AG09319 (cell line): ENCODE measurements at regions not wholly inside any gene's neighbourhood (a gene's known extent, or its start where the extent isn't known, plus 50 kb on each side); places are given as distances from the start of the nearest gene placed in this dataset.

Experiments
- DNase-seq: peaks from one replicate; pipeline ENCODE4 v3.0.0-alpha.2; 2010; ENCODE audit warnings: low read depth; ENCODE audit errors: extremely low read depth
- TF ChIP-seq, protein P1 (sequence below): IDR thresholded peaks from 2 replicates; pipeline ENCODE4 v1.5.1; 2011; ENCODE audit warnings: low read depth, mild to moderate bottlenecking, inconsistent platforms, low read length, moderate library complexity

DNA sequence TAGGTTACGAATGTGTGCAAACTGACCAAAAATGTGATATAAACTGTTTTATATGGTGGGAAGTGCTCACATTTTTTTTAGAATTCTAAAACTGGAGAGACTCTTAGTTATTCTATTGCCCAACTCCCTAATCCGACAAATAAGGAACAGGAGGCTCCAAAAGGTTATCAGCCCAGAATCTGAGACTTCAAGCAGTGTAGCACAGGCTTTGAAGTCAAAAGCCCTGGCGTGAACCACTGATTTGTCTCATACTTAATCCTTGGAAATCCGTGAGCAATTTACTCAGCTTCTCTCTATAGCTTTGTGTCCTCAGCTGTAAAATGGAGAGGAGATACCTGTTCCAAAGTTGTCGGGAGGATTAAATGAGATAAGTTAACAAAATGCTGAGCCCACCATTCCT, 368.8 kb upstream of the SASH1 start:
- TF ChIP-seq, protein P1, sequence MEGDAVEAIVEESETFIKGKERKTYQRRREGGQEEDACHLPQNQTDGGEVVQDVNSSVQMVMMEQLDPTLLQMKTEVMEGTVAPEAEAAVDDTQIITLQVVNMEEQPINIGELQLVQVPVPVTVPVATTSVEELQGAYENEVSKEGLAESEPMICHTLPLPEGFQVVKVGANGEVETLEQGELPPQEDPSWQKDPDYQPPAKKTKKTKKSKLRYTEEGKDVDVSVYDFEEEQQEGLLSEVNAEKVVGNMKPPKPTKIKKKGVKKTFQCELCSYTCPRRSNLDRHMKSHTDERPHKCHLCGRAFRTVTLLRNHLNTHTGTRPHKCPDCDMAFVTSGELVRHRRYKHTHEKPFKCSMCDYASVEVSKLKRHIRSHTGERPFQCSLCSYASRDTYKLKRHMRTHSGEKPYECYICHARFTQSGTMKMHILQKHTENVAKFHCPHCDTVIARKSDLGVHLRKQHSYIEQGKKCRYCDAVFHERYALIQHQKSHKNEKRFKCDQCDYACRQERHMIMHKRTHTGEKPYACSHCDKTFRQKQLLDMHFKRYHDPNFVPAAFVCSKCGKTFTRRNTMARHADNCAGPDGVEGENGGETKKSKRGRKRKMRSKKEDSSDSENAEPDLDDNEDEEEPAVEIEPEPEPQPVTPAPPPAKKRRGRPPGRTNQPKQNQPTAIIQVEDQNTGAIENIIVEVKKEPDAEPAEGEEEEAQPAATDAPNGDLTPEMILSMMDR: no peak
- DNase-seq: no peak

- DNase-seq: no peak
- TF ChIP-seq, protein P1: no peak
Observed at GRCh38 chr6:147974376-147974775, 368.3 kb upstream of the SASH1 start.

DNA sequence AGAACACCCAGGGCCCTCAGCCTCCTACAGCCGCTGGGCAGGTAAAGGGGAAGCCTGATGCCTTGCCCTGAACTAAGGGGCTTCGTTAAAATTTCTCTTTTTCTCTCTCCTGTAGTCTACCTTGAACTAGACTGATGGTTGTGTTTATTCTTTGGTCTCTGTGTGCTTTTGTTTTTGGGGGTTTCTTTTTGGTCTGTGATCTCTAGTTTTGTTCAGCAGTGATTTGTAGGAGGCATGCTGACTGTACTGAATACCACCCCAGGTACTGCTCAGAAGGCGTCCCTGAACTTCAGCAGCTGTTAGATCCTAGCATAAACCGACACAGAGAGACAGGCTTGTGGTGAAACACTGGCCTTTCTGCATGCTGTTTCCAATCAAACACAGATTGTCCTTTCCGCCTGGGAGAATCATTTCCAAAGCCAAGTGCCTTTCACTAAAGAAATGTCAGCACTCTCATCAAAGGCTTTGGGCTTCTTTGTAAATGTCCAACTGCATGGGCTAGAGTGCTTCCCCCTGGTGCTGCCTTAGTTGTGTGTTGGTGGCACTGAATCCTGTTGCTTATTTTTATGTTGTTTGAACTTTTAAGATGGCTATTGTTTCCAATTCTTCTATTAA, 364.7 kb upstream of the SASH1 start:
- DNase-seq: no peak
- TF ChIP-seq, protein P1: no peak

- TF ChIP-seq, protein P1: no peak
- DNase-seq: no peak
Observed at GRCh38 chr6:147979966-147980365, 362.7 kb upstream of the SASH1 start.

- TF ChIP-seq, protein P1: no peak
- no peak for DNase-seq
Observed at GRCh38 chr6:147983581-147984366, 358.9 kb upstream of the SASH1 start.

DNA sequence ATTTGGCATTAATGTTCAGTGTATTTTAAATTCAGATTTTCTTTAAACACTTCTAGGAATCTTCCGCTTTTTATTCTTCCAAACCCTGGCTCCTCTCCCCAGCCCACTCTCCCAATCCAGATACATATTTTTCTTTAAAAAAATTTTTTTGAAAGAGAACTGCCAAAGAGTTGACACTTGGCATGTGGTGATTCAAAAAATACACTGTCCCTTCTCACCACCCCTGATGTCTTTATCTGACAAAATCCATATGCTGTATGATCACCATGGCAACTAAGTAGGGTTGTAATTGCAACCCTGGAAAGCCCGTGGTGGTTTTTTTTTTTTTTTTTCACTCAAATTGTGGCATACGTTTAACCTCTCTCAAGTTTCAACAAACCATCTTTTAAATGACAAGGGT, 355.8 kb upstream of the SASH1 start:
- TF ChIP-seq, protein P1: no peak
- no peak for DNase-seq

GRCh38 chr6:147990159-147990558, 352.5 kb upstream of the SASH1 start:
- TF ChIP-seq, protein P1: no peak
- DNase-seq: no peak
